ENCODE measurements at regions not wholly inside any gene's neighbourhood (a gene's known extent, or its start where the extent isn't known, plus 50 kb on each side); places are given as distances from the start of the nearest gene placed in this dataset.

DNA sequence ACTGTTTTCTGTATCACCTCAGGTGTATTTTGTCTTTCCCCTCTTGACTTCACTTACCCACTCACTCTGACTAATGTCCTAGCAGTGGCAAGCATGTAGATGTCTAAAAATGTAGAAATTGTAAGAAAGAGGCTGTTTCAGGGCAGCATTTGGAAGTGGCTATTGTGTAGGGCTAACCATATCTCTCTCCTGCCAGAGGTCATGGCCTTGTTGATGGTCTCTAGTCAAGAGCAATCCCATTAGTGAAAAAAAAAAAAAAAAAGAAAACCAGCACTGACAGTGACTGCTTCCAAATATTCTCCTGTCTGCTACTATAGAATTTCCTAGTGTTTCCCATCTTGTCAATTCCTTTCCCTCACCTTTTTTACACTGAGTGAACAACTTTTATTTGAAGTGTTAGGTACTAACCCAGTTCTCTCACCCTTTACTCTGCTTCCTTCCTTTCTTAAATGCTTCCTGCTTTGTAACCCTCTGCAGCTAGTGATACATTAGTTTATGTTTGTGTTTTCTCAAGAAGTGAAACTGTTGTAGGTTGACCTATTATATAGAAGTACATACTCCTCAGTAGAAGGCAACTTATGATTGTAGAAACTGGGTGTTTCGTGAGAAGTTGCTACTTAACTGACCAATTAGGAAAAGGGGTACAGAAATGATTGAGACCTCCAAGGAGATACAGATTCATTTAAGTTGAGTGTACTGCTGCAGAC lies 174.1 kb upstream of the PTPRK start:
- TF ChIP-seq, protein P1, sequence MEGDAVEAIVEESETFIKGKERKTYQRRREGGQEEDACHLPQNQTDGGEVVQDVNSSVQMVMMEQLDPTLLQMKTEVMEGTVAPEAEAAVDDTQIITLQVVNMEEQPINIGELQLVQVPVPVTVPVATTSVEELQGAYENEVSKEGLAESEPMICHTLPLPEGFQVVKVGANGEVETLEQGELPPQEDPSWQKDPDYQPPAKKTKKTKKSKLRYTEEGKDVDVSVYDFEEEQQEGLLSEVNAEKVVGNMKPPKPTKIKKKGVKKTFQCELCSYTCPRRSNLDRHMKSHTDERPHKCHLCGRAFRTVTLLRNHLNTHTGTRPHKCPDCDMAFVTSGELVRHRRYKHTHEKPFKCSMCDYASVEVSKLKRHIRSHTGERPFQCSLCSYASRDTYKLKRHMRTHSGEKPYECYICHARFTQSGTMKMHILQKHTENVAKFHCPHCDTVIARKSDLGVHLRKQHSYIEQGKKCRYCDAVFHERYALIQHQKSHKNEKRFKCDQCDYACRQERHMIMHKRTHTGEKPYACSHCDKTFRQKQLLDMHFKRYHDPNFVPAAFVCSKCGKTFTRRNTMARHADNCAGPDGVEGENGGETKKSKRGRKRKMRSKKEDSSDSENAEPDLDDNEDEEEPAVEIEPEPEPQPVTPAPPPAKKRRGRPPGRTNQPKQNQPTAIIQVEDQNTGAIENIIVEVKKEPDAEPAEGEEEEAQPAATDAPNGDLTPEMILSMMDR (IDR thresholded peaks at IDR 0.05), result no peak
- TF ChIP-seq POLR2A (IDR thresholded peaks at IDR 0.05) (no peak), EP300 (IDR thresholded peaks at IDR 0.05) (no peak)
